Large intestine (tissue), 3 donors: ENCODE measurements at regions not wholly inside any gene's neighbourhood (a gene's known extent, or its start where the extent isn't known, plus 50 kb on each side); places are given as distances from the start of the nearest gene placed in this dataset.
A peak's percentile ranks its signal among the peaks of the same experiment; 100 is the strongest.

Source experiments
- DNase-seq, 2 donors: peaks; one replicate each; pipeline versions ENCODE4 v3.0.0 to v3.0.0-alpha.2; 2013
- H3K27ac ChIP-seq: one replicate; pipeline ENCODE4 v1.5.1; 2013; ENCODE audit warnings: low read length
- H3K27me3 ChIP-seq: 2 replicates; pipeline ENCODE4 v1.6.1; 2013; ENCODE audit warnings: low read length; ENCODE audit not compliant: control insufficient read depth, insufficient read depth
- H3K36me3 ChIP-seq: 2 replicates; pipeline ENCODE4 v1.6.1; 2013; ENCODE audit warnings: low read length; ENCODE audit not compliant: control insufficient read depth, insufficient read depth
- H3K4me1 ChIP-seq: one replicate; pipeline ENCODE4 v1.6.1; 2013; ENCODE audit warnings: low read length; ENCODE audit not compliant: control insufficient read depth, insufficient read depth
- H3K4me3 ChIP-seq: one replicate; pipeline ENCODE4 v1.5.1; 2013; ENCODE audit warnings: low read length
- H3K9me3 ChIP-seq: one replicate; pipeline ENCODE4 v1.6.1; 2013; ENCODE audit warnings: mild to moderate bottlenecking, low read depth, low read length, moderate library complexity; ENCODE audit not compliant: control insufficient read depth
- WGBS: methylation state at CpG from one replicate; pipeline ENCODE4 v1.1.5; 2013; ENCODE audit warnings: low lambda C conversion rate; ENCODE audit not compliant: insufficient coverage; 5-methylcytosine and 5-hydroxymethylcytosine counted together

- H3K4me3 ChIP-seq = no peak overlapping the region
These were observed 441.7 kb downstream of the CBLN2 start for GRCh38 chr18:72102412-72102811.

DNA sequence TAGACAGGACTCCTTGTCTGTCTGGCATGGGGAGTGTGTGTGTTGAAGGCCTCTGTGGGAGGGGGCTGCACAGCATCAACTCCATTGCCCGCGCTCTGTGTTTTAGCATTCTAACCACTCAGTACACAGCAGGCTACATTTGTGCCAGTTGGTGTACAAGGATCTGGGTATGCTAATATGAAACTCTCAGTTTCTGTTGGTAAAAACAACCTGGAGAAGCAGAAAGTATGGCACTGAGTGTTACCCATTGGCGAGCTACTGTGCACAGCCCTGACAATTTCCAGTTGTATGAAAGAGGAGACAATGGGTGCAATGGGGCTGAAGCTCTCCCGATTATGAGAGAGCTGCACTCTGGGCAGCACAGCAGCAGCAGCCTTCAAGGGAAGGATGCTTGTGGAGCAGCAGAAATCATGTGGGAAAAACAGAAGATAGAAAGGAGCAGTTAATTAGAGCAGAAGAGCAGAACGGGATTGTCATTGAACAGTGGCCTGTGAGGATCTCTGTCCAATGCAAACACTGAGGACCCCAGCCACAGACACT lies 443.6 kb downstream of the CBLN2 start:
- H3K9me3 ChIP-seq = no peaks in the 10 kb centered on the region
- no CpG with 5 or more reads among the region's 5 CpGs for WGBS
- H3K27me3 ChIP-seq = no peaks in the 10 kb centered on the region
- H3K4me3 ChIP-seq = no peak overlapping the region
- H3K27ac ChIP-seq = no peak overlapping the region
- no peaks in the 10 kb centered on the region for H3K4me1 ChIP-seq
- no peaks in the 10 kb centered on the region for H3K36me3 ChIP-seq
- DNase-seq = no peak

More at GRCh38 chr18:72102412-72102811, 441.7 kb downstream of the CBLN2 start:
- H3K9me3 ChIP-seq = no peaks in the 10 kb centered on the region
- H3K36me3 ChIP-seq = no peaks in the 10 kb centered on the region
- WGBS = no CpG with 5 or more reads among the region's 2 CpGs
- no peaks in the 10 kb centered on the region for H3K27me3 ChIP-seq
- DNase-seq = no peak
- H3K4me1 ChIP-seq = no peaks in the 10 kb centered on the region
- H3K27ac ChIP-seq = no peak overlapping the region

GRCh38 chr18:72091369-72091768 lies 452.8 kb downstream of the CBLN2 start:
- Histone ChIP-seq H3K9me3 (no peaks in the 10 kb centered on the region), H3K4me1 (no peaks in the 10 kb centered on the region), H3K27me3 (no peaks in the 10 kb centered on the region), H3K4me3 (no peak overlapping the region), H3K27ac (no peak overlapping the region), H3K36me3 (no peaks in the 10 kb centered on the region)
- no CpG with 5 or more reads among the region's 5 CpGs for WGBS
- no peak for DNase-seq

- Histone ChIP-seq H3K4me1 (no peaks in the 10 kb centered on the region), H3K9me3 (no peaks in the 10 kb centered on the region), H3K4me3 (no peak overlapping the region), H3K27me3 (no peaks in the 10 kb centered on the region), H3K27ac (no peak overlapping the region), H3K36me3 (no peaks in the 10 kb centered on the region)
- 86% methylated on average over 3 of the region's 3 CpGs for WGBS
- no peak for DNase-seq
These were observed 454.7 kb downstream of the CBLN2 start for GRCh38 chr18:72089432-72089831.

- H3K4me1 ChIP-seq = no peaks in the 10 kb centered on the region
- WGBS = 33% methylated on average over 1 of the region's 4 CpGs
- no peak overlapping the region for H3K27ac ChIP-seq
- H3K9me3 ChIP-seq = no peaks in the 10 kb centered on the region
- no peaks in the 10 kb centered on the region for H3K27me3 ChIP-seq
- no peaks in the 10 kb centered on the region for H3K36me3 ChIP-seq
- no peak overlapping the region for H3K4me3 ChIP-seq
- peak in 1 of 2 donors; percentile 8 for DNase-seq
These were observed 457.7 kb downstream of the CBLN2 start for GRCh38 chr18:72086421-72086820.

DNA sequence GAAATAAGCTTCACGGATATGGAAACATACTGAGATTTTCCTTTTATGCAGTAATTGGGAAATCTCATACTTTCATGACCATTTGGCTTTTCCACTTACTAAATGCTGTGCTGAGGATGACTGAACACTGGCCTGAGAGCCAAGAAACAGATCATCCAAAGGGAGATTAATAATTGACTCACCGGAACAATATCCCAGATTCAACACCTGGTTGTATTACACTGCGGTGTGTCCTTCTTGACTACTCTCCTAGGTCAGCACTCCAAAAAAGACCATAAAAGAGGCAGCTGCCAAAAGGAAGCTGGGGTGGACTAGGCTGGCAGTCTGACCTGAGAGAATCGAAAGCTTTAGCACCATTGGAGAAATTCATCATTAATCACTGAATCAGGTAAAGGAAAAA lies 469.1 kb downstream of the CBLN2 start:
- WGBS = no CpG with 5 or more reads among the region's 4 CpGs
- no peak for DNase-seq
- H3K27ac ChIP-seq = no peak overlapping the region
- H3K4me3 ChIP-seq = no peak overlapping the region
- H3K36me3 ChIP-seq = no peaks in the 10 kb centered on the region
- H3K9me3 ChIP-seq = no peaks in the 10 kb centered on the region
- no peaks in the 10 kb centered on the region for H3K27me3 ChIP-seq
- no peaks in the 10 kb centered on the region for H3K4me1 ChIP-seq

- no peaks in the 10 kb centered on the region for H3K36me3 ChIP-seq
- 73% methylated on average over 3 of the region's 7 CpGs for WGBS
- H3K4me3 ChIP-seq = no peak overlapping the region
- no peaks in the 10 kb centered on the region for H3K4me1 ChIP-seq
- no peak for DNase-seq
- no peak overlapping the region for H3K27ac ChIP-seq
- no peaks in the 10 kb centered on the region for H3K27me3 ChIP-seq
- no peaks in the 10 kb centered on the region for H3K9me3 ChIP-seq
These were observed 481.1 kb downstream of the CBLN2 start for GRCh38 chr18:72063001-72063400.

DNA sequence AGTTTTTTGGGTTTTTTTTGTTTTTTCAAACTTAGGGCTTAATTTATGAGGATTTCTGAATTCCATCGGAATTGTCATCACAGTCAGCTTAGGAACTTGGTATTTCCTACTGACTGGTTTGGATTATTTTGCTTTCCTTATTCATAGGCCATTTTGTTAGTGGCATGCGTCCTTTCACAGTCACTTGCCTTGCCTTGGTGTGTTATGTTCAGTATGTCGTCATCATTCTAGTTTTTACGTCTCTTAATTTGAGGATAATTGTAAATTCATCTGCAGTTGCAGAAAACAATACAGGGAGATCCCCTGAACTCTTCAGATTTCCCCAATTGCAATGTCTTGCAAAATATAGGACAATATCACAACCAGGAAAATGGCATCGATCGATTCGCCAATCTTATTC lies 485.3 kb downstream of the CBLN2 start:
- Histone ChIP-seq H3K9me3 (no peaks in the 10 kb centered on the region), H3K27ac (no peak overlapping the region), H3K4me3 (no peak overlapping the region), H3K4me1 (no peaks in the 10 kb centered on the region), H3K36me3 (no peaks in the 10 kb centered on the region), H3K27me3 (no peaks in the 10 kb centered on the region)
- DNase-seq = no peak
- 100% methylated on average over 4 of the region's 7 CpGs for WGBS

DNA sequence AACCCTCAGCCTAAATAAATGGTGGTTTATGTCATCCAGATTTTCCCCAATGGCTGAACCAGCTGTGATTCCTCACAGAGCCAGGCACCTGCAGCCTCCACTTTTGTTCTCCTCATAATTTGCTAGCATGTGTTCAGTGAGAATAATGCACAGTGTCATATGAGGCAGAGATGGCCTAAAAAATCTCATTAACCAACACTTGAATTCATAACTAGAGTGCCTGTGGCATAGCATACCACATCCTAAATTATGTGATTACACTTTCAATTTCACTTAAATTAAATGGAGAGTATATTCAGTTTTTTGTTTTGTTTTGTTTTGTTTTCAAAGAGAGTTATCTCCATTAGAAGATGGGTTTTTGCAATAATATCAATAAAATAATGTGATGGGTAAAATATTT lies 488.0 kb downstream of the CBLN2 start:
- Histone ChIP-seq H3K27ac (no peak overlapping the region), H3K9me3 (no peaks in the 10 kb centered on the region), H3K4me1 (no peaks in the 10 kb centered on the region), H3K4me3 (no peak overlapping the region), H3K36me3 (no peaks in the 10 kb centered on the region), H3K27me3 (no peaks in the 10 kb centered on the region)
- DNase-seq = no peak

GRCh38 chr18:72041313-72042032 lies 502.7 kb downstream of the CBLN2 start:
- no peaks in the 10 kb centered on the region for H3K4me1 ChIP-seq
- H3K9me3 ChIP-seq = no peaks in the 10 kb centered on the region
- H3K27ac ChIP-seq = no peak overlapping the region
- H3K27me3 ChIP-seq = no peaks in the 10 kb centered on the region
- WGBS = no CpG with 5 or more reads among the region's 7 CpGs
- H3K36me3 ChIP-seq = no peaks in the 10 kb centered on the region
- no peak for DNase-seq
- H3K4me3 ChIP-seq = no peak overlapping the region

DNA sequence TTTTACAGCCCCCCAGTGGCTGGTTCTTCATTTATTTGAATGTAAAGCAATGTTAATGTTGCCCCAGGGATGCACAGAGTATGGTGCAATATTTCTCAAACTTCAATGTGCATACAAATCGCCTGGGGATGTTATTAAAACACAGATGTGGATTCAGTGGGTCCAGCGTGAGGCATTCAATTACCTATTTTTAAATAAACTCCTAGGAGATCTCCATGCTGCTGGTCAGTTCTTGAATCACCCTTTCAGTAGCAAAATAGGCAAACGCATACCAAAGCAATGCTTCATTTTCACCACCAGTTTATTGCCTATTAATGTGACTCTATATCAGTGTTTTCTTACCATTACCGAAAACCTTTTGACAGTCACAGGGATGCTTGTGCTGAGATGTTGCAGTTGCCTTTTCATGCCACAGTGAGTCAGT lies 530.7 kb downstream of the CBLN2 start:
- Histone ChIP-seq H3K4me1 (no peaks in the 10 kb centered on the region), H3K4me3 (no peak overlapping the region), H3K9me3 (no peaks in the 10 kb centered on the region), H3K27ac (no peak overlapping the region), H3K36me3 (no peaks in the 10 kb centered on the region), H3K27me3 (no peaks in the 10 kb centered on the region)
- WGBS = 80% methylated on average over 1 of the region's 4 CpGs
- DNase-seq = no peak
